ENCODE measurements at regions not wholly inside any gene's neighbourhood (a gene's known extent, or its start where the extent isn't known, plus 50 kb on each side); places are given as distances from the start of the nearest gene placed in this dataset.

DNA sequence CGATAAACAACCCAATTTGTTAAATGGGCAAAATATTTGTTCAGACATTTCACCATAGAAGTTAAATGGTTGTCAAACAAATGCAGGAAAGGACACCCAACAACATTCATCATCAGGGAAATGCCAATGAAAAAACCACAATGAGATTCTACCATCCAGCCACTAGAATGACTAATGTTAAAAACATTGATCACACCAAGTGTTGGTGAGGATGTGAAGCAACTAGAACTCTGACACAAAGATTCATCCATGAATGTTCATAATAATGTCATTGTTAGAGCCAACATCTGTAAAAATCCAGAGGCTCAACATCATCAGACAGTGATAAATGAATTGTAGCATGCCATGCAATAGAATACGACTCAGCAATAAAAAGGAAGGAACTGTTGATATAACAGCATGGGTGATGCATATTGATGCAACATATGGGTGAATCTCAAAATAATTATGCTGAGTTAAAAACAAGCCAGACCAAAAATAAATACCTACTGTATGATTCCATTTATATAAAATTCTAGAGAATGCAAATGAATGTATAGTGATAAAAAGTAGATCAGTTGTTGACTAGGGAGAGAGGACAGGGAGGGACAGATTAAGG, 55.9 kb upstream of the UNC5A start:
- TF ChIP-seq POLR2AphosphoS5 (IDR thresholded peaks at IDR 0.05) (no peak), POLR2A (IDR thresholded peaks at IDR 0.05) (no peak)
